Naive thymus-derived CD4-positive, alpha-beta T cell (primary cell): ENCODE measurements at regions not wholly inside any gene's neighbourhood (a gene's known extent, or its start where the extent isn't known, plus 50 kb on each side); places are given as distances from the start of the nearest gene placed in this dataset.
A peak's percentile ranks its signal among the peaks of the same experiment; 100 is the strongest.

Experiments used
- ATAC-seq: fragments of 150-1000 bp; cut with Tn5 transposase; 2 replicates; pipeline ENCODE4 v1.10.0; 2021; ENCODE audit warnings: mild to moderate bottlenecking, moderate library complexity
- CTCF ChIA-PET: fragments of 350-600 bp; sonication (Branson Sonifier 250); formaldehyde crosslinking; loops from one replicate; lab custom pipeline; 2021; ENCODE audit warnings: antibody characterized with exemption; lab: Charles Lee
- POLR2A ChIA-PET: fragments of 350-600 bp; sonication (Branson Sonifier 250); formaldehyde crosslinking; loops from one replicate; lab custom pipeline; 2021; ENCODE audit warnings: antibody characterized with exemption, inconsistent platforms; lab: Charles Lee
- DNase-seq, 9 donors: peaks; one replicate each; pipeline versions ENCODE4 v3.0.0 to v3.0.0-alpha.2; 2020 to 2022; ENCODE audit warnings: mixed read lengths in 1 of 9
- H3K27ac ChIP-seq: one replicate; pipeline ENCODE4 v1.7.0; 2013; ENCODE audit warnings: mild to moderate bottlenecking, low read depth, low read length, moderate library complexity
- H3K27me3 ChIP-seq, 2 donors: one replicate each; pipeline ENCODE4 v1.7.0; 2013; ENCODE audit warnings: low read length in 2 of 2, mild to moderate bottlenecking in 2 of 2, moderate library complexity in 2 of 2; ENCODE audit not compliant: control insufficient read depth in 2 of 2, insufficient read depth in 2 of 2
- H3K36me3 ChIP-seq, 3 experiments: 1 replicate in 2 of 3; 2 replicates in 1 of 3; pipeline ENCODE4 v1.7.0; 2013; ENCODE audit warnings: low read length in 3 of 3, mild to moderate bottlenecking in 3 of 3, moderate library complexity in 1 of 3; ENCODE audit not compliant: insufficient read depth in 3 of 3, control insufficient read depth in 2 of 3
- H3K4me1 ChIP-seq, 2 donors: one replicate each; pipeline ENCODE4 v1.7.0; 2013; ENCODE audit warnings: low read length in 2 of 2, mild to moderate bottlenecking in 2 of 2, moderate library complexity in 1 of 2; ENCODE audit not compliant: control insufficient read depth in 2 of 2, insufficient read depth in 2 of 2
- H3K4me3 ChIP-seq: 2 replicates; pipeline ENCODE4 v1.7.0; 2013; ENCODE audit warnings: mild to moderate bottlenecking, low read length
- H3K9me3 ChIP-seq, 3 experiments: 1 replicate in 2 of 3; 2 replicates in 1 of 3; pipeline ENCODE4 v1.7.0; 2013; ENCODE audit warnings: low read length in 3 of 3; ENCODE audit not compliant: control insufficient read depth in 2 of 3
- H3K27ac Mint-ChIP-seq, 9 donors: one replicate each; pipeline ENCODE4 v1.8.0; 2020 to 2022; ENCODE audit warnings: mixed read lengths in 9 of 9, mild to moderate bottlenecking in 8 of 9, moderate library complexity in 5 of 9, inconsistent platforms in 2 of 9
- H3K27me3 Mint-ChIP-seq, 5 donors: one replicate each; pipeline ENCODE4 v1.8.0; 2021 to 2022; ENCODE audit warnings: mixed read lengths in 5 of 5, mild to moderate bottlenecking in 1 of 5
- H3K36me3 Mint-ChIP-seq, 5 donors: one replicate each; pipeline ENCODE4 v1.8.0; 2020 to 2022; ENCODE audit warnings: mixed read lengths in 5 of 5, mild to moderate bottlenecking in 3 of 5, inconsistent platforms in 1 of 5
- H3K4me1 Mint-ChIP-seq, 7 donors: one replicate each; pipeline ENCODE4 v1.8.0; 2020 to 2022; ENCODE audit warnings: mixed read lengths in 7 of 7, mild to moderate bottlenecking in 3 of 7, inconsistent platforms in 1 of 7
- H3K4me3 Mint-ChIP-seq, 10 donors: one replicate each; pipeline ENCODE4 v1.8.0; 2020 to 2022; ENCODE audit warnings: mild to moderate bottlenecking in 10 of 10, mixed read lengths in 10 of 10, moderate library complexity in 6 of 10, inconsistent platforms in 2 of 10
- H3K9me3 Mint-ChIP-seq, 11 donors: one replicate each; pipeline ENCODE4 v1.8.0; 2020 to 2022; ENCODE audit warnings: mixed read lengths in 11 of 11, mild to moderate bottlenecking in 4 of 11, inconsistent platforms in 1 of 11, moderate library complexity in 1 of 11
- intact Hi-C, 2 donors: fragments of 100-400 bp; cut with micrococcal nuclease; formaldehyde crosslinking; loops; one replicate each; pipeline ENCODE4 v1.15.1; 2023

- Mint-ChIP-seq H3K4me1 (peaks cover 3 to 52% (median 40%) of the 10 kb centered on the region in 7 donors), H3K27me3 (peaks cover 0 to 6% (median 0%) of the 10 kb centered on the region in 5 donors), H3K36me3 (peaks cover 0 to 18% (median 4%) of the 10 kb centered on the region in 5 donors), H3K27ac (peak overlapping the region in 8 of 9 donors; percentile 48 to 89 (median 80)), H3K9me3 (peaks cover 0 to 17% (median 4%) of the 10 kb centered on the region in 11 donors), H3K4me3 (peak overlapping the region in 8 of 10 donors; percentile 9 to 81 (median 62))
- peaks cover 13 to 21% of the 10 kb centered on the region in 2 donors for H3K4me1 ChIP-seq
- ChIA-PET CTCF (no interaction called here), POLR2A (interaction anchor here (0.7 kb wide), 1 partner anchor 21 kb away, joined by 3 read pairs; no protein-coding TSS in a partner anchor)
- no peaks in the 10 kb centered on the region for H3K9me3 ChIP-seq
- ATAC-seq (no peak), DNase-seq (no peak)
- H3K27me3 ChIP-seq = no peaks in the 10 kb centered on the region
- no peak overlapping the region for H3K27ac ChIP-seq
- intact Hi-C loops = no loop called here
- H3K4me3 ChIP-seq = no peak overlapping the region
- H3K36me3 ChIP-seq = no peaks in the 10 kb centered on the region
These were observed 190.6 kb downstream of the VRK1 start for GRCh38 chr14:96987771-96988170.

- ChIA-PET POLR2A (interaction anchor here (0.7 kb wide), 1 partner anchor 33 kb away, joined by 3 read pairs; no protein-coding TSS in a partner anchor), CTCF (interaction anchor here (0.8 kb wide), 1 partner anchor 10 kb away, joined by 3 read pairs; no protein-coding TSS in a partner anchor)
- intact Hi-C loops = no loop called here
- H3K4me1 Mint-ChIP-seq = peaks cover 3 to 52% (median 40%) of the 10 kb centered on the region in 7 donors
- ATAC-seq = no peak
- H3K27me3 ChIP-seq = no peaks in the 10 kb centered on the region
- no peak overlapping the region for H3K4me3 ChIP-seq
- peaks cover 0 to 14% (median 4%) of the 10 kb centered on the region in 11 donors for H3K9me3 Mint-ChIP-seq
- peak overlapping the region in 1 of 9 donors; percentile 49 for H3K27ac Mint-ChIP-seq
- H3K36me3 ChIP-seq = no peaks in the 10 kb centered on the region
- DNase-seq = no peak
- no peak overlapping the region for H3K27ac ChIP-seq
- H3K36me3 Mint-ChIP-seq = peaks cover 0 to 8% (median 5%) of the 10 kb centered on the region in 5 donors
- H3K27me3 Mint-ChIP-seq = peaks cover 0 to 9% (median 0%) of the 10 kb centered on the region in 5 donors
- no peaks in the 10 kb centered on the region for H3K9me3 ChIP-seq
- H3K4me3 Mint-ChIP-seq = no peak overlapping the region
- peaks cover 13 to 21% of the 10 kb centered on the region in 2 donors for H3K4me1 ChIP-seq
These were observed 192.1 kb downstream of the VRK1 start for GRCh38 chr14:96989306-96989705.

- Histone ChIP-seq H3K27ac (no peak overlapping the region), H3K36me3 (no peaks in the 10 kb centered on the region), H3K4me3 (no peak overlapping the region), H3K27me3 (no peaks in the 10 kb centered on the region), H3K4me1 (peaks cover 13 to 21% of the 10 kb centered on the region in 2 donors), H3K9me3 (no peaks in the 10 kb centered on the region)
- Mint-ChIP-seq H3K27ac (no peak overlapping the region), H3K36me3 (peaks cover 0 to 7% (median 3%) of the 10 kb centered on the region in 5 donors), H3K27me3 (peaks cover 0 to 9% (median 3%) of the 10 kb centered on the region in 5 donors), H3K4me3 (no peak overlapping the region), H3K4me1 (peaks cover 3 to 37% (median 27%) of the 10 kb centered on the region in 7 donors), H3K9me3 (peaks cover 0 to 14% (median 2%) of the 10 kb centered on the region in 11 donors)
- ChIA-PET CTCF (no interaction called here), POLR2A (no interaction called here)
- ATAC-seq (no peak), DNase-seq (no peak)
- intact Hi-C loops = no loop called here
These were observed 194.0 kb downstream of the VRK1 start for GRCh38 chr14:96991226-96991625.

- DNase-seq = no peak
- Mint-ChIP-seq H3K4me3 (no peak overlapping the region), H3K27ac (no peak overlapping the region), H3K9me3 (peaks cover 0 to 14% (median under 1%) of the 10 kb centered on the region in 11 donors), H3K27me3 (peaks cover 0 to 13% (median 3%) of the 10 kb centered on the region in 5 donors), H3K4me1 (peaks cover 0 to 14% (median 6%) of the 10 kb centered on the region in 7 donors), H3K36me3 (peaks cover 0 to 7% (median 3%) of the 10 kb centered on the region in 5 donors)
- H3K9me3 ChIP-seq = no peaks in the 10 kb centered on the region
- no peaks in the 10 kb centered on the region for H3K36me3 ChIP-seq
- no peak overlapping the region for H3K27ac ChIP-seq
- H3K4me1 ChIP-seq = no peaks in the 10 kb centered on the region
- H3K4me3 ChIP-seq = no peak overlapping the region
- POLR2A ChIA-PET = no interaction called here
- no peak for ATAC-seq
- intact Hi-C loops = no loop called here
- H3K27me3 ChIP-seq = no peaks in the 10 kb centered on the region
- CTCF ChIA-PET = no interaction called here
These were observed 197.8 kb downstream of the VRK1 start for GRCh38 chr14:96994999-96995398.

- Mint-ChIP-seq H3K27me3 (peaks cover 0 to 9% (median 3%) of the 10 kb centered on the region in 5 donors), H3K4me3 (no peak overlapping the region), H3K36me3 (peaks cover 0 to 4% (median 0%) of the 10 kb centered on the region in 5 donors), H3K9me3 (peaks cover 0 to 4% (median under 1%) of the 10 kb centered on the region in 11 donors), H3K27ac (peak overlapping the region in 1 of 9 donors; percentile 24), H3K4me1 (peaks cover 0 to 17% (median 7%) of the 10 kb centered on the region in 7 donors)
- H3K4me1 ChIP-seq = no peaks in the 10 kb centered on the region
- ChIA-PET CTCF (no interaction called here), POLR2A (no interaction called here)
- intact Hi-C loops = no loop called here
- H3K27me3 ChIP-seq = no peaks in the 10 kb centered on the region
- no peak overlapping the region for H3K27ac ChIP-seq
- no peak overlapping the region for H3K4me3 ChIP-seq
- H3K36me3 ChIP-seq = no peaks in the 10 kb centered on the region
- H3K9me3 ChIP-seq = no peaks in the 10 kb centered on the region
- ATAC-seq = no peak
- no peak for DNase-seq
These were observed 200.1 kb downstream of the VRK1 start for GRCh38 chr14:96997269-96997668.

GRCh38 chr14:96997996-96998395 lies 200.8 kb downstream of the VRK1 start:
- Histone ChIP-seq H3K27ac (no peak overlapping the region), H3K9me3 (no peaks in the 10 kb centered on the region), H3K36me3 (no peaks in the 10 kb centered on the region), H3K4me3 (no peak overlapping the region), H3K4me1 (no peaks in the 10 kb centered on the region), H3K27me3 (no peaks in the 10 kb centered on the region)
- intact Hi-C loops = no loop called here
- H3K9me3 Mint-ChIP-seq = peaks cover 0 to 9% (median under 1%) of the 10 kb centered on the region in 11 donors
- ChIA-PET POLR2A (no interaction called here), CTCF (no interaction called here)
- H3K4me1 Mint-ChIP-seq = peaks cover 0 to 20% (median 7%) of the 10 kb centered on the region in 7 donors
- peak overlapping the region in 2 of 9 donors; percentile 55 to 62 for H3K27ac Mint-ChIP-seq
- DNase-seq (no peak), ATAC-seq (no peak)
- peaks cover 0 to 7% (median 3%) of the 10 kb centered on the region in 5 donors for H3K27me3 Mint-ChIP-seq
- no peak overlapping the region for H3K4me3 Mint-ChIP-seq
- H3K36me3 Mint-ChIP-seq = peaks cover 0 to 9% (median 0%) of the 10 kb centered on the region in 5 donors
